Peyer's patch (tissue), 4 donors: ENCODE measurements at regions not wholly inside any gene's neighbourhood (a gene's known extent, or its start where the extent isn't known, plus 50 kb on each side); places are given as distances from the start of the nearest gene placed in this dataset.

Source experiments
- CTCF ChIP-seq, 6 experiments: fragments of 450-650 bp in 4 of 6; fragments of 200-600 bp in 2 of 6; sonication (generic) in 1 of 6; IDR thresholded peaks; one replicate each; pipeline ENCODE4 v1.5.1; 2017 to 2019; ENCODE audit warnings: antibody characterized with exemption in 6 of 6, mild to moderate bottlenecking in 3 of 6, moderate library complexity in 1 of 6
- POLR2A ChIP-seq, 2 donors: fragments of 450-650 bp; IDR thresholded peaks; one replicate each; pipeline ENCODE4 v1.5.1; 2017; ENCODE audit warnings: antibody characterized with exemption in 2 of 2, mild to moderate bottlenecking in 2 of 2, moderate library complexity in 2 of 2

DNA sequence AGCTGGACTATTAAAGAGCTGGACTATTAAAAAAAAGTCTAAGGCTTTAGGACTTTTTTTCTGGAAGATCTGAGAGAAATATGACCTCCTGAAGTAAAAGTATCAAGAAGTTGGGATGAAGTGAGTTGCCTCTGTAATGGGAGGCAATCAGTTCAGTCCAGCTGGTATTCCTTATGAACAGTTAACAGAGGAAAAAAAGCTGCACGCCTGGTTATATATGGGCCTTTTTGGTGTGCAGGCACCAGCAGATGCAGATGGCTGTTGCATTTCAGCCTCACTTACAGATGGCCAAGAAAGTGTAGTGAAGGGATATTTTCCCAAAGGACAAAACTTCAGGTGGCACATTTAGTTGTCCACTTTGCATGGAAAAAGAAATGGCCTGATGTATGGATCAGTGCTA, 70.3 kb upstream of the ELOVL5 start:
- TF ChIP-seq CTCF (IDR thresholded peaks at IDR 0.05) (no peak), POLR2A (IDR thresholded peaks at IDR 0.05) (no peak)
